Panc1 (cell line): ENCODE measurements at regions not wholly inside any gene's neighbourhood (a gene's known extent, or its start where the extent isn't known, plus 50 kb on each side); places are given as distances from the start of the nearest gene placed in this dataset.

Source experiments
- ATAC-seq: fragments of 200-7000 bp; cut with Tn5 transposase; 2 replicates; pipeline ENCODE4 v1.9.1; 2020; ENCODE audit warnings: mild to moderate bottlenecking, moderate library complexity
- BruUV-seq: library from RNA; stranded (reverse); fragments of 400-500 nt; replicated peaks from 2 replicates; lab custom pipeline; 2021; lab: Mats Ljungman, UMichigan
- CTCF ChIA-PET: fragments of 300-600 bp; sonication (Branson Sonifier 250); formaldehyde crosslinking; loops from one replicate; lab custom pipeline; 2022; ENCODE audit warnings: antibody characterized with exemption; lab: Charles Lee
- POLR2A ChIA-PET: fragments of 300-600 bp; sonication (Branson Sonifier 250); formaldehyde crosslinking; loops from one replicate; lab custom pipeline; 2022; ENCODE audit warnings: antibody characterized with exemption; lab: Charles Lee
- DNase-seq: peaks from one replicate; pipeline ENCODE4 v3.0.0-alpha.2; 2010; ENCODE audit warnings: low read depth, low spot score
- H3K27ac ChIP-seq: 2 replicates; pipeline ENCODE4 v1.5.1; 2011; ENCODE audit warnings: mild to moderate bottlenecking, low read length, inconsistent platforms
- H3K27me3 ChIP-seq: fragments of 200-500 bp; sonication (Bioruptor generic); 2 replicates; pipeline ENCODE4 v1.6.0; 2014; ENCODE audit warnings: low read length, inconsistent platforms; ENCODE audit not compliant: control insufficient read depth, insufficient read depth
- H3K36me3 ChIP-seq: fragments of 200-500 bp; sonication (Bioruptor generic); 2 replicates; pipeline ENCODE4 v1.5.1; 2014; ENCODE audit warnings: inconsistent platforms, mild to moderate bottlenecking, low read length, moderate library complexity; ENCODE audit not compliant: control insufficient read depth, insufficient read depth
- H3K4me1 ChIP-seq: 2 replicates; pipeline ENCODE4 v1.5.1; 2011; ENCODE audit warnings: inconsistent platforms, mild to moderate bottlenecking, low read length, moderate library complexity; ENCODE audit not compliant: control insufficient read depth, insufficient read depth
- H3K4me3 ChIP-seq, 2 experiments: 2 replicates each; pipeline ENCODE4 v1.5.1; 2011 to 2012; ENCODE audit warnings: low read depth in 2 of 2, low read length in 2 of 2, mild to moderate bottlenecking in 2 of 2, inconsistent platforms in 1 of 2, moderate library complexity in 1 of 2
- H3K9me3 ChIP-seq: fragments of 200-500 bp; sonication (Bioruptor generic); 2 replicates; pipeline ENCODE4 v1.5.1; 2014; ENCODE audit warnings: low read depth, mild to moderate bottlenecking, inconsistent platforms, low read length, moderate library complexity; ENCODE audit not compliant: control insufficient read depth, insufficient read depth
- CTCF ChIP-seq: fragments of 450-650 bp; IDR thresholded peaks from 2 replicates; pipeline ENCODE4 v1.5.1; 2017; ENCODE audit warnings: mild to moderate bottlenecking
- POLR2AphosphoS5 ChIP-seq: IDR thresholded peaks from 2 replicates; pipeline ENCODE4 v1.6.1; 2012; ENCODE audit warnings: mild to moderate bottlenecking, low read depth, low read length, moderate library complexity
- REST ChIP-seq, 2 experiments: IDR thresholded peaks; 2 replicates each; pipeline ENCODE4 v1.6.1; 2011 to 2012; ENCODE audit warnings: low read depth in 2 of 2, control low read depth in 1 of 2, low read length in 1 of 2, mild to moderate bottlenecking in 1 of 2, moderate library complexity in 1 of 2; ENCODE audit not compliant: insufficient read depth in 1 of 2
- SIN3A ChIP-seq: IDR thresholded peaks from 2 replicates; pipeline ENCODE4 v1.6.1; 2012; ENCODE audit warnings: low read depth, mild to moderate bottlenecking, low read length, moderate library complexity, borderline replicate concordance; ENCODE audit not compliant: insufficient read depth
- TCF7L2 ChIP-seq: IDR thresholded peaks from 2 replicates; pipeline ENCODE4 v1.6.1; 2011; ENCODE audit warnings: mild to moderate bottlenecking, low read depth, low read length, inconsistent platforms
- in situ Hi-C: cut with HindIII; loops from 2 replicates; pipeline ENCODE4 v1.10.0; 2016; ENCODE audit warnings: low sequenced_read_pairs, low pct_unique_long_range_greater_than_20kb
- intact Hi-C: fragments of 100-400 bp; cut with micrococcal nuclease; formaldehyde crosslinking; loops from one replicate; pipeline ENCODE4 v1.10.0; 2022; ENCODE audit not compliant: unreplicated experiment

- no peak overlapping the region for H3K27ac ChIP-seq
Measured at GRCh38 chr3:193835414-193835813, 242.4 kb downstream of the OPA1 start.

GRCh38 chr3:193836511-193836910 lies 243.5 kb downstream of the OPA1 start:
- H3K27me3 ChIP-seq: no peaks in the 10 kb centered on the region
- H3K4me3 ChIP-seq: no peak overlapping the region
- no TSS peak for BruUV-seq
- in situ Hi-C loops: no loop called here
- H3K4me1 ChIP-seq: no peaks in the 10 kb centered on the region
- no peaks in the 10 kb centered on the region for H3K36me3 ChIP-seq
- no peak overlapping the region for H3K27ac ChIP-seq
- TF ChIP-seq SIN3A (no peak), CTCF (no peak), REST (IDR thresholded peaks at IDR 0.05; ENCODE audit: insufficient read depth in 1 of 2, low read depth in 2 of 2, low read length in 1 of 2) (no peak), POLR2AphosphoS5 (no peak), TCF7L2 (no peak)
- CTCF ChIA-PET: no interaction called here
- ATAC-seq (no peak), DNase-seq (no peak)
- intact Hi-C loops: no loop called here
- POLR2A ChIA-PET: no interaction called here
- H3K9me3 ChIP-seq: no peaks in the 10 kb centered on the region

More at GRCh38 chr3:193835414-193835813, 242.4 kb downstream of the OPA1 start:
- DNase-seq: no peak
- Histone ChIP-seq H3K4me1 (no peaks in the 10 kb centered on the region), H3K9me3 (no peaks in the 10 kb centered on the region), H3K36me3 (no peaks in the 10 kb centered on the region), H3K4me3 (no peak overlapping the region), H3K27me3 (no peaks in the 10 kb centered on the region)
- no TSS peak for BruUV-seq
- ChIA-PET CTCF (no interaction called here), POLR2A (no interaction called here)
- intact Hi-C loops (no loop called here), in situ Hi-C loops (no loop called here)
- TF ChIP-seq SIN3A (no peak), CTCF (no peak), POLR2AphosphoS5 (no peak), REST (IDR thresholded peaks at IDR 0.05; ENCODE audit: insufficient read depth in 1 of 2, low read depth in 2 of 2, low read length in 1 of 2) (no peak), TCF7L2 (no peak)
- ATAC-seq: no peak
